ENCODE measurements at regions not wholly inside any gene's neighbourhood (a gene's known extent, or its start where the extent isn't known, plus 50 kb on each side); places are given as distances from the start of the nearest gene placed in this dataset.

GRCh38 chr3:94179059-94179458, 116.2 kb downstream of the NSUN3 start:
- TF ChIP-seq ZFX (IDR thresholded peaks at IDR 0.05), result no peak
- TF ChIP-seq CTCF (conservative IDR thresholded peaks at IDR 0.05), result no peak
- no peak overlapping the region for H3K27ac ChIP-seq

- TF ChIP-seq CTCF (conservative IDR thresholded peaks at IDR 0.05) (no peak), ZFX (IDR thresholded peaks at IDR 0.05) (no peak)
- no peak overlapping the region for H3K27ac ChIP-seq
Observed at GRCh38 chr3:94183551-94183950, 120.7 kb downstream of the NSUN3 start.

- no peak for TF ChIP-seq ZFX (IDR thresholded peaks at IDR 0.05)
- TF ChIP-seq CTCF (conservative IDR thresholded peaks at IDR 0.05), result no peak
- no peak overlapping the region for H3K27ac ChIP-seq
Observed at GRCh38 chr3:94184781-94185180, 121.9 kb downstream of the NSUN3 start.

GRCh38 chr3:94185753-94186152, 122.9 kb downstream of the NSUN3 start:
- TF ChIP-seq ZFX (IDR thresholded peaks at IDR 0.05), result no peak
- no peak for TF ChIP-seq CTCF (conservative IDR thresholded peaks at IDR 0.05)
- H3K27ac ChIP-seq, result no peak overlapping the region

- H3K27ac ChIP-seq, result no peak overlapping the region
- TF ChIP-seq CTCF (conservative IDR thresholded peaks at IDR 0.05), result no peak
- TF ChIP-seq ZFX (IDR thresholded peaks at IDR 0.05), result no peak
Observed at GRCh38 chr3:94187697-94188096, 124.8 kb downstream of the NSUN3 start.

- no peak overlapping the region for H3K27ac ChIP-seq
- no peak for TF ChIP-seq ZFX (IDR thresholded peaks at IDR 0.05)
- no peak for TF ChIP-seq CTCF (conservative IDR thresholded peaks at IDR 0.05)
Observed at GRCh38 chr3:94195381-94195780, 132.5 kb downstream of the NSUN3 start.

GRCh38 chr3:94206291-94206690, 143.4 kb downstream of the NSUN3 start:
- H3K27ac ChIP-seq, result no peak overlapping the region
- TF ChIP-seq CTCF (conservative IDR thresholded peaks at IDR 0.05) (no peak), ZFX (IDR thresholded peaks at IDR 0.05) (no peak)

Measured in C4-2B (cell line).